H1 (cell line): ENCODE measurements at regions not wholly inside any gene's neighbourhood (a gene's known extent, or its start where the extent isn't known, plus 50 kb on each side); places are given as distances from the start of the nearest gene placed in this dataset.

Experiments
- CTCF ChIA-PET: fragments of 300-600 bp; sonication (Branson Sonifier 250); formaldehyde crosslinking; loops from one replicate; lab custom pipeline; 2021; ENCODE audit not compliant: partially characterized antibody; lab: Charles Lee
- POLR2A ChIA-PET: fragments of 300-600 bp; sonication (Branson Sonifier 250); formaldehyde crosslinking; loops from one replicate; lab custom pipeline; 2021; ENCODE audit warnings: inconsistent platforms; ENCODE audit not compliant: partially characterized antibody; lab: Charles Lee
- DNase-seq, 2 experiments: peaks; one replicate each; pipeline versions ENCODE4 v3.0.0 to v3.0.0-alpha.2; 2010 to 2022; ENCODE audit warnings: low spot score in 2 of 2, low read depth in 1 of 2, mixed read lengths in 1 of 2
- FAIRE-seq: peaks from 2 replicates; lab custom pipeline; 2011; peaks lifted over from hg19 to GRCh38; lab: Jason Lieb, UNC
- H2AFZ ChIP-seq: 2 replicates; pipeline ENCODE4 v1.8.1; 2012; ENCODE audit warnings: low read length, inconsistent platforms
- H2AK5ac ChIP-seq: 2 replicates; pipeline ENCODE4 v1.6.1; 2013; ENCODE audit warnings: low read depth, low read length
- H2BK120ac ChIP-seq: replicated peaks from 2 replicates; pipeline ENCODE3; 2013; ENCODE audit warnings: low read depth, low read length, inconsistent platforms
- H2BK12ac ChIP-seq: 2 replicates; pipeline ENCODE4 v1.6.1; 2013; ENCODE audit warnings: low read depth, low read length
- H2BK15ac ChIP-seq: 2 replicates; pipeline ENCODE4 v1.6.1; 2013; ENCODE audit warnings: low read length
- H2BK20ac ChIP-seq: 2 replicates; pipeline ENCODE4 v1.6.1; 2013; ENCODE audit warnings: low read length
- H2BK5ac ChIP-seq: 2 replicates; pipeline ENCODE4 v1.6.1; 2013; ENCODE audit warnings: low read depth, low read length
- H3K14ac ChIP-seq: 2 replicates; pipeline ENCODE4 v1.6.1; 2013; ENCODE audit warnings: inconsistent platforms; ENCODE audit not compliant: insufficient read length
- H3K18ac ChIP-seq: 2 replicates; pipeline ENCODE4 v1.6.1; 2013; ENCODE audit warnings: low read length; ENCODE audit errors: extremely low read depth
- H3K23ac ChIP-seq: 2 replicates; pipeline ENCODE4 v1.6.1; 2013; ENCODE audit warnings: inconsistent platforms; ENCODE audit not compliant: insufficient read length
- H3K23me2 ChIP-seq: 2 replicates; pipeline ENCODE4 v1.6.1; 2013; ENCODE audit warnings: low read depth, low read length
- H3K27ac ChIP-seq: 2 replicates; pipeline ENCODE4 v1.6.1; 2011; ENCODE audit warnings: low read depth, low read length, inconsistent platforms
- H3K27me3 ChIP-seq, 4 experiments: replicated peaks in 1 of 4; 1 replicate in 1 of 4; 2 replicates in 3 of 4; pipeline versions ENCODE4 v1.6.1 to v1.8.1; 2011 to 2013; ENCODE audit warnings: low read length in 3 of 4, mild to moderate bottlenecking in 3 of 4, inconsistent platforms in 2 of 4, mixed read lengths in 2 of 4, moderate library complexity in 1 of 4; ENCODE audit not compliant: control insufficient read depth in 3 of 4, insufficient read depth in 3 of 4; ENCODE audit errors: extremely low read depth in 1 of 4
- H3K36me3 ChIP-seq, 4 experiments: 2 replicates each; pipeline versions ENCODE4 v1.6.1 to v1.8.1; 2011 to 2013; ENCODE audit warnings: mild to moderate bottlenecking in 4 of 4, low read length in 3 of 4, moderate library complexity in 2 of 4, control low read depth in 1 of 4, inconsistent platforms in 1 of 4; ENCODE audit not compliant: insufficient read depth in 4 of 4, control insufficient read depth in 2 of 4
- H3K4ac ChIP-seq: replicated peaks from 2 replicates; pipeline ENCODE3; 2013; ENCODE audit warnings: low read length, low read depth, mixed read lengths, inconsistent platforms; ENCODE audit not compliant: insufficient read length
- H3K4me1 ChIP-seq, 4 experiments: replicated peaks in 1 of 4; 1 replicate in 1 of 4; 2 replicates in 3 of 4; pipeline versions ENCODE4 v1.6.1 to v1.8.1; 2011 to 2013; ENCODE audit warnings: low read length in 3 of 4, inconsistent platforms in 2 of 4, mixed read lengths in 1 of 4; ENCODE audit not compliant: insufficient read depth in 4 of 4, control insufficient read depth in 3 of 4
- H3K4me2 ChIP-seq, 2 experiments: 2 replicates each; pipeline versions ENCODE4 v1.6.1 to v1.8.1; 2011 to 2013; ENCODE audit warnings: low read depth in 2 of 2, low read length in 2 of 2, control low read depth in 1 of 2, inconsistent platforms in 1 of 2, mild to moderate bottlenecking in 1 of 2; ENCODE audit not compliant: insufficient read depth in 1 of 2
- H3K4me3 ChIP-seq, 4 experiments: fragments of 200-600, 300-600 bp in 1 of 4; sonication (generic), shearing (Covaris generic), sonication (Bioruptor Twin) in 1 of 4; 2 replicates each; pipeline versions ENCODE4 v1.5.1 to v1.8.1; 2011 to 2016; ENCODE audit warnings: low read length in 4 of 4, low read depth in 3 of 4, control low read depth in 2 of 4, inconsistent platforms in 2 of 4, mild to moderate bottlenecking in 2 of 4, mixed read lengths in 1 of 4, moderate library complexity in 1 of 4; ENCODE audit not compliant: insufficient read depth in 2 of 4; ENCODE audit errors: extremely low read depth in 1 of 4
- H3K56ac ChIP-seq: replicated peaks from 2 replicates; pipeline ENCODE3; 2013; ENCODE audit warnings: low read depth, mild to moderate bottlenecking, mixed read lengths, low read length, inconsistent platforms; ENCODE audit not compliant: insufficient read length
- H3K79me1 ChIP-seq: 2 replicates; pipeline ENCODE4 v1.6.1; 2013; ENCODE audit warnings: low read depth, low read length, control low read depth
- H3K79me2 ChIP-seq, 2 experiments: 2 replicates each; pipeline versions ENCODE4 v1.6.1 to v1.8.1; 2012 to 2013; ENCODE audit warnings: low read length in 2 of 2, mild to moderate bottlenecking in 2 of 2, inconsistent platforms in 1 of 2; ENCODE audit not compliant: insufficient read depth in 2 of 2, control insufficient read depth in 1 of 2
- H3K9ac ChIP-seq, 4 experiments: replicated peaks in 1 of 4; 1 replicate in 1 of 4; 2 replicates in 3 of 4; pipeline versions ENCODE4 v1.6.1 to v1.8.1; 2011 to 2013; ENCODE audit warnings: low read depth in 3 of 4, low read length in 3 of 4, control low read depth in 2 of 4, mild to moderate bottlenecking in 2 of 4, moderate library complexity in 2 of 4, inconsistent platforms in 1 of 4; ENCODE audit errors: extremely low read depth in 1 of 4
- H3K9me3 ChIP-seq, 2 experiments: 2 replicates each; pipeline versions ENCODE4 v1.6.1 to v1.8.1; 2012 to 2013; ENCODE audit warnings: mild to moderate bottlenecking in 2 of 2, moderate library complexity in 2 of 2, control low read depth in 1 of 2, inconsistent platforms in 1 of 2, low read depth in 1 of 2, low read length in 1 of 2, mixed read lengths in 1 of 2; ENCODE audit not compliant: insufficient read depth in 2 of 2
- H4K20me1 ChIP-seq, 2 experiments: replicated peaks in 1 of 2; 2 replicates each; pipeline versions ENCODE3 to v1.8.1; 2011 to 2013; ENCODE audit warnings: inconsistent platforms in 2 of 2, low read length in 2 of 2, mild to moderate bottlenecking in 1 of 2; ENCODE audit not compliant: insufficient read depth in 2 of 2, control insufficient read depth in 1 of 2
- H4K5ac ChIP-seq: 2 replicates; pipeline ENCODE4 v1.6.1; 2013; ENCODE audit warnings: low read length, low read depth, mixed read lengths, inconsistent platforms; ENCODE audit not compliant: insufficient read length
- H4K8ac ChIP-seq: 2 replicates; pipeline ENCODE4 v1.8.0; 2013; ENCODE audit warnings: mild to moderate bottlenecking, moderate library complexity, low read length, inconsistent platforms; ENCODE audit not compliant: insufficient read depth; ENCODE audit errors: extremely low read depth
- H4K91ac ChIP-seq: replicated peaks from 2 replicates; pipeline ENCODE3; 2013; ENCODE audit warnings: low read length, mixed read lengths, inconsistent platforms; ENCODE audit not compliant: insufficient read length
- CTBP2 ChIP-seq: IDR thresholded peaks from 2 replicates; pipeline ENCODE4 v1.7.0; 2011; ENCODE audit warnings: borderline replicate concordance, mild to moderate bottlenecking, moderate library complexity, mixed read lengths, low read length; ENCODE audit not compliant: insufficient read depth, insufficient read length
- SAP30 ChIP-seq: fragments of 300-600 bp; sonication (generic); IDR thresholded peaks from 2 replicates; pipeline ENCODE4 v1.7.1; 2012; ENCODE audit warnings: low read length, moderate library complexity, mild to moderate bottlenecking, inconsistent platforms; ENCODE audit not compliant: insufficient read depth, insufficient replicate concordance
- SIN3A ChIP-seq, 2 experiments: IDR thresholded peaks in 1 of 2; conservative IDR thresholded peaks in 1 of 2; 2 replicates each; pipeline ENCODE4 v1.6.1; 2011 to 2012; ENCODE audit warnings: low read length in 2 of 2, improper control_type of control experiment in 1 of 2, low read depth in 1 of 2, mild to moderate bottlenecking in 1 of 2
- TAF1 ChIP-seq: IDR thresholded peaks from 2 replicates; pipeline ENCODE4 v1.6.1; 2011; ENCODE audit warnings: mild to moderate bottlenecking, low read depth, low read length
- WGBS, 2 experiments: shearing (Covaris generic) in 1 of 2; methylation state at CpG; one replicate each; pipeline versions ENCODE4 v1.1.6 to v1.1.7; 2013 to 2015; ENCODE audit warnings: low lambda C conversion rate in 2 of 2, mixed read lengths in 2 of 2, inconsistent platforms in 1 of 2, low coverage in 1 of 2, missing lambda C conversion rate in 1 of 2; ENCODE audit not compliant: insufficient replicate concordance in 2 of 2, insufficient coverage in 1 of 2, insufficient read length in 1 of 2; ENCODE audit errors: extremely low coverage in 1 of 2, missing lambda C conversion rate in 1 of 2; 5-methylcytosine and 5-hydroxymethylcytosine counted together

- Histone ChIP-seq H3K27me3 (no peaks in the 10 kb centered on the region), H3K56ac (no peak overlapping the region), H4K5ac (no peak overlapping the region), H2BK15ac (no peak overlapping the region), H4K20me1 (no peaks in the 10 kb centered on the region), H2BK5ac (no peak overlapping the region), H4K8ac (no peak overlapping the region), H2BK12ac (no peak overlapping the region), H3K4ac (no peak overlapping the region), H3K4me2 (no peak overlapping the region), H2BK120ac (no peak overlapping the region), H3K14ac (no peak overlapping the region), H3K23ac (no peak overlapping the region), H3K27ac (no peak overlapping the region), H3K36me3 (no peaks in the 10 kb centered on the region), H2BK20ac (no peak overlapping the region), H4K91ac (no peak overlapping the region), H3K9ac (no peak overlapping the region), H3K9me3 (no peaks in the 10 kb centered on the region), H3K79me1 (no peaks in the 10 kb centered on the region), H3K4me3 (no peak overlapping the region), H3K79me2 (no peaks in the 10 kb centered on the region), H3K23me2 (no peaks in the 10 kb centered on the region), H3K18ac (no peak overlapping the region), H2AFZ (no peak overlapping the region), H2AK5ac (no peak overlapping the region), H3K4me1 (no peaks in the 10 kb centered on the region)
- WGBS, 2 experiments, result 86% methylated on average over 2 of the region's 2 CpGs; no CpG with 5 or more reads in 1 of the 2 experiments
- no peak for TF ChIP-seq SIN3A (conservative IDR thresholded peaks at IDR 0.05 in 1 of 2, IDR thresholded peaks at IDR 0.05 in 1 of 2; ENCODE audit: low read depth in 1 of 2, low read length in 2 of 2)
- no peak for TF ChIP-seq SAP30
- no peak for TF ChIP-seq CTBP2
- no peak for TF ChIP-seq TAF1
- ChIA-PET CTCF (interaction anchor here (1.0 to 1.5 kb wide), 3 partner anchors 17 to 62 kb away, joined by 3 to 4 read pairs (median 4); no protein-coding TSS in a partner anchor), POLR2A (no interaction called here)
- FAIRE-seq, result no peak
- DNase-seq, result no peak
Measured at GRCh38 chr11:109869536-109869935, 223.7 kb upstream of the ZC3H12C start.
